Suprapubic skin (tissue), 4 donors: ENCODE measurements at regions not wholly inside any gene's neighbourhood (a gene's known extent, or its start where the extent isn't known, plus 50 kb on each side); places are given as distances from the start of the nearest gene placed in this dataset.

ENCODE experiments used
- DNase-seq, 2 donors: peaks; one replicate each; pipeline ENCODE4 v3.0.0-alpha.2; 2019; ENCODE audit warnings: low spot score in 2 of 2
- H3K27ac ChIP-seq: fragments of 200-600 bp; sonication (generic); one replicate; pipeline ENCODE4 v1.5.1; 2019
- H3K27me3 ChIP-seq: fragments of 200-600 bp; sonication (generic); one replicate; pipeline ENCODE4 v1.5.1; 2019
- H3K36me3 ChIP-seq: fragments of 200-600 bp; sonication (generic); one replicate; pipeline ENCODE4 v1.5.1; 2019
- H3K4me1 ChIP-seq: fragments of 200-600 bp; sonication (generic); one replicate; pipeline ENCODE4 v1.5.1; 2019
- H3K4me3 ChIP-seq: fragments of 200-600 bp; sonication (generic); one replicate; pipeline ENCODE4 v1.5.1; 2019; ENCODE audit warnings: mild to moderate bottlenecking
- H3K9me3 ChIP-seq: fragments of 200-600 bp; sonication (generic); one replicate; pipeline ENCODE4 v1.5.1; 2019
- CTCF ChIP-seq, 2 donors: fragments of 200-600 bp in 1 of 2; fragments of 450-650 bp in 1 of 2; sonication (generic) in 1 of 2; IDR thresholded peaks; one replicate each; pipeline ENCODE4 v1.5.1; 2016 to 2019; ENCODE audit warnings: antibody characterized with exemption in 2 of 2, mild to moderate bottlenecking in 1 of 2, moderate library complexity in 1 of 2
- EP300 ChIP-seq: sonication (generic); formaldehyde crosslinking; IDR thresholded peaks from one replicate; pipeline ENCODE4 v1.6.1; 2017; ENCODE audit warnings: antibody characterized with exemption
- POLR2A ChIP-seq, 2 donors: fragments of 450-650 bp; IDR thresholded peaks; one replicate each; pipeline ENCODE4 v1.6.1; 2017; ENCODE audit warnings: antibody characterized with exemption in 2 of 2, mild to moderate bottlenecking in 2 of 2, moderate library complexity in 2 of 2
- POLR2AphosphoS5 ChIP-seq, 3 donors: sonication (generic); formaldehyde crosslinking; IDR thresholded peaks; one replicate each; pipeline ENCODE4 v1.6.1; 2017; ENCODE audit warnings: antibody characterized with exemption in 3 of 3
- WGBS: methylation state at CpG from one replicate; pipeline ENCODE4 v1.1.5; 2018; 5-methylcytosine and 5-hydroxymethylcytosine counted together

GRCh38 chr5:175059687-175060211, 335.4 kb downstream of the MSX2 start:
- no peak for TF ChIP-seq EP300
- TF ChIP-seq POLR2AphosphoS5 (IDR thresholded peaks at IDR 0.05) = no peak
- TF ChIP-seq POLR2A (IDR thresholded peaks at IDR 0.05) = no peak
- TF ChIP-seq CTCF (IDR thresholded peaks at IDR 0.05) = no peak
- Histone ChIP-seq H3K9me3 (no peaks in the 10 kb centered on the region), H3K27me3 (no peaks in the 10 kb centered on the region), H3K27ac (no peak overlapping the region), H3K4me1 (no peaks in the 10 kb centered on the region), H3K4me3 (no peak overlapping the region), H3K36me3 (no peaks in the 10 kb centered on the region)
- DNase-seq = no peak
- WGBS = 11% methylated on average over 22 of the region's 22 CpGs

GRCh38 chr5:175056831-175057230, 332.4 kb downstream of the MSX2 start:
- H3K9me3 ChIP-seq = no peaks in the 10 kb centered on the region
- 84% methylated on average over 4 of the region's 4 CpGs for WGBS
- no peaks in the 10 kb centered on the region for H3K4me1 ChIP-seq
- no peak overlapping the region for H3K4me3 ChIP-seq
- H3K36me3 ChIP-seq = no peaks in the 10 kb centered on the region
- no peak overlapping the region for H3K27ac ChIP-seq
- no peaks in the 10 kb centered on the region for H3K27me3 ChIP-seq
- no peak for DNase-seq
- no peak for TF ChIP-seq CTCF (IDR thresholded peaks at IDR 0.05)
- no peak for TF ChIP-seq POLR2A (IDR thresholded peaks at IDR 0.05)
- TF ChIP-seq EP300 = no peak
- no peak for TF ChIP-seq POLR2AphosphoS5 (IDR thresholded peaks at IDR 0.05)

DNA sequence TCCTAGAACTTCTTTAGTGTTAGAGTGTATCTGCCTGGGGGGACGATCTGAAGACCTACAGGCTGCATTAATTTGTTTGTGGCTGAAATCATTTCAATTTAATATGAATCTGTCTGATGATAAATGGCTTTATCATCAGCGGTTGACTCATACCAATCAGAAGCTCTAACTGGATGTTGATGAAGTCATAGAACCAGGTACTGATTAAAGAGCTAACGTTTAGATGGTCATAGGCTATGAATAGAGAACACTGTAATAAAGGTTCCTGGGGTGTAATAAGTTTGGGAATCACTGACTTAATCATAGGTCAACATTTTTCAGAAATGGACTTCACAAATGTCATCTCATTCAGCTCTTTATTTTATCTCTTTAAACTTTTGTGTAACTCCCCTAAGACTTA, 329.9 kb downstream of the MSX2 start:
- H3K4me3 ChIP-seq = no peak overlapping the region
- no peak for DNase-seq
- no peak for TF ChIP-seq POLR2AphosphoS5 (IDR thresholded peaks at IDR 0.05)
- TF ChIP-seq POLR2A (IDR thresholded peaks at IDR 0.05) = no peak
- no peak for TF ChIP-seq CTCF (IDR thresholded peaks at IDR 0.05)
- no peak for TF ChIP-seq EP300
- H3K27me3 ChIP-seq = no peaks in the 10 kb centered on the region
- H3K9me3 ChIP-seq = no peaks in the 10 kb centered on the region
- H3K36me3 ChIP-seq = no peaks in the 10 kb centered on the region
- WGBS = 76% methylated on average over 3 of the region's 3 CpGs
- H3K27ac ChIP-seq = no peak overlapping the region
- no peaks in the 10 kb centered on the region for H3K4me1 ChIP-seq

GRCh38 chr5:175052351-175052750, 328.0 kb downstream of the MSX2 start:
- H3K4me1 ChIP-seq = no peaks in the 10 kb centered on the region
- no peak overlapping the region for H3K4me3 ChIP-seq
- TF ChIP-seq CTCF (IDR thresholded peaks at IDR 0.05) (no peak), POLR2AphosphoS5 (IDR thresholded peaks at IDR 0.05) (no peak), EP300 (no peak), POLR2A (IDR thresholded peaks at IDR 0.05) (no peak)
- no peak for DNase-seq
- H3K27me3 ChIP-seq = no peaks in the 10 kb centered on the region
- 71% methylated on average over 2 of the region's 2 CpGs for WGBS
- no peaks in the 10 kb centered on the region for H3K36me3 ChIP-seq
- no peak overlapping the region for H3K27ac ChIP-seq
- no peaks in the 10 kb centered on the region for H3K9me3 ChIP-seq

- DNase-seq = no peak
- no peaks in the 10 kb centered on the region for H3K27me3 ChIP-seq
- H3K9me3 ChIP-seq = no peaks in the 10 kb centered on the region
- H3K4me1 ChIP-seq = no peaks in the 10 kb centered on the region
- no peaks in the 10 kb centered on the region for H3K36me3 ChIP-seq
- no peak overlapping the region for H3K27ac ChIP-seq
- H3K4me3 ChIP-seq = no peak overlapping the region
- 44% methylated on average over 1 of the region's 1 CpG for whole genome bisulfite sequencing
- TF ChIP-seq EP300 (no peak), CTCF (IDR thresholded peaks at IDR 0.05) (no peak), POLR2AphosphoS5 (IDR thresholded peaks at IDR 0.05) (no peak), POLR2A (IDR thresholded peaks at IDR 0.05) (no peak)
Measured at GRCh38 chr5:175047048-175047447, 322.7 kb downstream of the MSX2 start.
